ENCODE measurements at regions not wholly inside any gene's neighbourhood (a gene's known extent, or its start where the extent isn't known, plus 50 kb on each side); places are given as distances from the start of the nearest gene placed in this dataset.

DNA sequence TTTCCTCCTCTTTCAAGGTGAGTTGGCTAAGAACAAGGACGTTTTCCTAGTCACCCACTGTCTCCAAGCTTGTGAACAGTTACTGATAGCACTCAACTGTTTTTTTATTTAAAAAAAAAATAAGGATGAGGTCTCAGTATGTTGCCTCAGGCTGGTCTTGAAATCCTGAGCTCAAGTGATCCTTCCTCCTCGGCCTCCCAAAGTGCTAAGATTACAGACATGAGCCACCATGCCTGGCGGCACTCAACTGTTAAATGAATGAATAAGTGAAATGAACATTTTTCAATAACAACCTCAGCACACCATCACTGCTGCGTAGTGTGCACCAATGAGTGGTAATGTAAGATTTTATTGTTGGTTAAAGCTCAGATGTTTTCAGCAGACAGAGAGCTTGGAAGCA lies 214.1 kb upstream of the NRIP1 start:
- TF ChIP-seq, protein P1, sequence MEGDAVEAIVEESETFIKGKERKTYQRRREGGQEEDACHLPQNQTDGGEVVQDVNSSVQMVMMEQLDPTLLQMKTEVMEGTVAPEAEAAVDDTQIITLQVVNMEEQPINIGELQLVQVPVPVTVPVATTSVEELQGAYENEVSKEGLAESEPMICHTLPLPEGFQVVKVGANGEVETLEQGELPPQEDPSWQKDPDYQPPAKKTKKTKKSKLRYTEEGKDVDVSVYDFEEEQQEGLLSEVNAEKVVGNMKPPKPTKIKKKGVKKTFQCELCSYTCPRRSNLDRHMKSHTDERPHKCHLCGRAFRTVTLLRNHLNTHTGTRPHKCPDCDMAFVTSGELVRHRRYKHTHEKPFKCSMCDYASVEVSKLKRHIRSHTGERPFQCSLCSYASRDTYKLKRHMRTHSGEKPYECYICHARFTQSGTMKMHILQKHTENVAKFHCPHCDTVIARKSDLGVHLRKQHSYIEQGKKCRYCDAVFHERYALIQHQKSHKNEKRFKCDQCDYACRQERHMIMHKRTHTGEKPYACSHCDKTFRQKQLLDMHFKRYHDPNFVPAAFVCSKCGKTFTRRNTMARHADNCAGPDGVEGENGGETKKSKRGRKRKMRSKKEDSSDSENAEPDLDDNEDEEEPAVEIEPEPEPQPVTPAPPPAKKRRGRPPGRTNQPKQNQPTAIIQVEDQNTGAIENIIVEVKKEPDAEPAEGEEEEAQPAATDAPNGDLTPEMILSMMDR (conservative IDR thresholded peaks at IDR 0.05; ENCODE audit: low read length): no peak
- no peak for TF ChIP-seq EZH2phosphoT487 (IDR thresholded peaks at IDR 0.05; ENCODE audit: borderline replicate concordance, low read depth, low read length)

Measured in OCI-LY7 (cell line).